ENCODE measurements at regions not wholly inside any gene's neighbourhood (a gene's known extent, or its start where the extent isn't known, plus 50 kb on each side); places are given as distances from the start of the nearest gene placed in this dataset.

GRCh38 chr17:70636517-70637133 lies 467.3 kb downstream of the KCNJ2 start:
- peak; percentile 45 to 60 for DNase-seq (ENCODE audit: low read depth in 2 of 2)

- DNase-seq (ENCODE audit: low read depth in 2 of 2), result no peak
These were observed 472.7 kb downstream of the KCNJ2 start for GRCh38 chr17:70642059-70642458.

GRCh38 chr17:70644096-70644495 lies 474.8 kb downstream of the KCNJ2 start:
- DNase-seq (ENCODE audit: low read depth in 2 of 2), result no peak

- no peak for DNase-seq (ENCODE audit: low read depth in 2 of 2)
These were observed 477.3 kb downstream of the KCNJ2 start for GRCh38 chr17:70646673-70647072.

- DNase-seq (ENCODE audit: low read depth in 2 of 2), result no peak
These were observed 478.8 kb downstream of the KCNJ2 start for GRCh38 chr17:70648166-70648565.

- no peak for DNase-seq (ENCODE audit: low read depth in 2 of 2)
These were observed 484.5 kb downstream of the KCNJ2 start for GRCh38 chr17:70653850-70654249.

- no peak for DNase-seq (ENCODE audit: low read depth in 2 of 2)
These were observed 485.4 kb downstream of the KCNJ2 start for GRCh38 chr17:70654706-70655105.

- no peak for DNase-seq (ENCODE audit: low read depth in 2 of 2)
These were observed 486.0 kb downstream of the KCNJ2 start for GRCh38 chr17:70655176-70655958.

GRCh38 chr17:70658317-70658716 lies 489.0 kb downstream of the KCNJ2 start:
- no peak for DNase-seq (ENCODE audit: low read depth in 2 of 2)

- DNase-seq (ENCODE audit: low read depth in 2 of 2), result no peak
These were observed 489.5 kb downstream of the KCNJ2 start for GRCh38 chr17:70658840-70659239.

- DNase-seq (ENCODE audit: low read depth in 2 of 2), result no peak
These were observed 492.2 kb downstream of the KCNJ2 start for GRCh38 chr17:70661342-70662222.

- DNase-seq (ENCODE audit: low read depth in 2 of 2), result no peak
These were observed 499.1 kb downstream of the KCNJ2 start for GRCh38 chr17:70668276-70668937.

GRCh38 chr17:70668938-70669778 lies 499.8 kb downstream of the KCNJ2 start:
- no peak for DNase-seq (ENCODE audit: low read depth in 2 of 2)

- DNase-seq (ENCODE audit: low read depth in 2 of 2), result no peak
These were observed 504.7 kb downstream of the KCNJ2 start for GRCh38 chr17:70674061-70674460.

- no peak for DNase-seq (ENCODE audit: low read depth in 2 of 2)
These were observed 505.8 kb downstream of the KCNJ2 start for GRCh38 chr17:70675070-70675590.

GRCh38 chr17:70677783-70678647 lies 508.7 kb downstream of the KCNJ2 start:
- DNase-seq (ENCODE audit: low read depth in 2 of 2), result no peak

GRCh38 chr17:70678889-70679288 lies 509.6 kb downstream of the KCNJ2 start:
- DNase-seq (ENCODE audit: low read depth in 2 of 2), result no peak

GRCh38 chr17:70683936-70684335 lies 514.6 kb downstream of the KCNJ2 start:
- no peak for DNase-seq (ENCODE audit: low read depth in 2 of 2)

GRCh38 chr17:70687421-70687820 lies 518.1 kb downstream of the KCNJ2 start:
- DNase-seq (ENCODE audit: low read depth in 2 of 2), result no peak

- DNase-seq (ENCODE audit: low read depth in 2 of 2), result no peak
These were observed 521.8 kb downstream of the KCNJ2 start for GRCh38 chr17:70691150-70691549.

Data from lung microvascular endothelial cell (primary cell).